ENCODE measurements at regions not wholly inside any gene's neighbourhood (a gene's known extent, or its start where the extent isn't known, plus 50 kb on each side); places are given as distances from the start of the nearest gene placed in this dataset.
"Not testable (repeated sequence)": the region's sequence is repeated elsewhere in the genome, so short reads cannot be mapped to it uniquely, and the experiment has no call there.

- no peaks in the 10 kb centered on the region for H3K9me3 ChIP-seq
- intact Hi-C loops (cut with DNase I) = no loop called here
- DNase-seq = no peak
- H3K27ac ChIP-seq = no peak overlapping the region
- H3K27me3 ChIP-seq = no peaks in the 10 kb centered on the region
- no peaks in the 10 kb centered on the region for H3K36me3 ChIP-seq
- H3K4me3 ChIP-seq = no peak overlapping the region
- no peak for TF ChIP-seq CTCF (IDR thresholded peaks at IDR 0.05)
- TF ChIP-seq POLR2A (IDR thresholded peaks at IDR 0.05) = no peak
- no peak for TF ChIP-seq POLR2AphosphoS5 (IDR thresholded peaks at IDR 0.05)
- TF ChIP-seq EP300 (IDR thresholded peaks at IDR 0.05) = no peak
- WGBS, 2 donors = 60 to 74% methylated on average over 2 of the region's 2 CpGs
- H3K4me1 ChIP-seq = no peaks in the 10 kb centered on the region
These were observed 280.0 kb downstream of the PDCD6IP start for GRCh38 chr3:34078418-34078817.

GRCh38 chr3:34079849-34080248 lies 281.4 kb downstream of the PDCD6IP start:
- 89 to 93% methylated on average over 3 of the region's 3 CpGs for whole genome bisulfite sequencing, 2 donors
- H3K36me3 ChIP-seq; DNase-seq; H3K9me3 ChIP-seq; H3K4me3 ChIP-seq; H3K27me3 ChIP-seq; H3K4me1 ChIP-seq; H3K27ac ChIP-seq; intact Hi-C loops (cut with DNase I): not testable (repeated sequence)

- H3K4me3 ChIP-seq; intact Hi-C loops (cut with DNase I); H3K27ac ChIP-seq; H3K36me3 ChIP-seq; DNase-seq; H3K4me1 ChIP-seq; H3K9me3 ChIP-seq; H3K27me3 ChIP-seq: not testable (repeated sequence)
- WGBS, 2 donors = 62 to 93% methylated on average over 7 of the region's 7 CpGs
These were observed 291.9 kb downstream of the PDCD6IP start for GRCh38 chr3:34090379-34090778.

GRCh38 chr3:34090876-34091275 lies 292.4 kb downstream of the PDCD6IP start:
- no peaks in the 10 kb centered on the region for H3K27me3 ChIP-seq
- peaks cover 0 to 3% (median 0%) of the 10 kb centered on the region in 4 donors for H3K9me3 ChIP-seq
- DNase-seq = no peak
- no peaks in the 10 kb centered on the region for H3K4me1 ChIP-seq
- WGBS, 2 donors = 71 to 80% methylated on average over 4 of the region's 4 CpGs
- no peak for TF ChIP-seq POLR2AphosphoS5 (IDR thresholded peaks at IDR 0.05)
- no peak for TF ChIP-seq EP300 (IDR thresholded peaks at IDR 0.05)
- TF ChIP-seq CTCF (IDR thresholded peaks at IDR 0.05) = no peak
- TF ChIP-seq POLR2A (IDR thresholded peaks at IDR 0.05) = no peak
- no peak overlapping the region for H3K4me3 ChIP-seq
- H3K27ac ChIP-seq = no peak overlapping the region
- no peaks in the 10 kb centered on the region for H3K36me3 ChIP-seq
- intact Hi-C loops (cut with DNase I) = no loop called here

GRCh38 chr3:34094280-34094679 lies 295.9 kb downstream of the PDCD6IP start:
- intact Hi-C loops (cut with DNase I); H3K27me3 ChIP-seq; H3K36me3 ChIP-seq; H3K9me3 ChIP-seq; DNase-seq; H3K27ac ChIP-seq; H3K4me1 ChIP-seq; H3K4me3 ChIP-seq: not testable (repeated sequence)
- 82 to 89% methylated on average over 9 of the region's 9 CpGs for WGBS, 2 donors

- Histone ChIP-seq H3K4me3 (no peak overlapping the region), H3K27ac (no peak overlapping the region), H3K9me3 (no peaks in the 10 kb centered on the region), H3K4me1 (no peaks in the 10 kb centered on the region), H3K36me3 (no peaks in the 10 kb centered on the region), H3K27me3 (no peaks in the 10 kb centered on the region)
- intact Hi-C loops (cut with DNase I) = no loop called here
- no peak for DNase-seq
- 58 to 79% methylated on average over 4 of the region's 4 CpGs for WGBS, 2 donors
- TF ChIP-seq POLR2AphosphoS5 (IDR thresholded peaks at IDR 0.05) (no peak), CTCF (IDR thresholded peaks at IDR 0.05) (no peak), POLR2A (IDR thresholded peaks at IDR 0.05) (no peak), EP300 (IDR thresholded peaks at IDR 0.05) (no peak)
These were observed 303.9 kb downstream of the PDCD6IP start for GRCh38 chr3:34102288-34102687.

Measured in sigmoid colon (tissue), 6 donors.